ENCODE measurements at regions not wholly inside any gene's neighbourhood (a gene's known extent, or its start where the extent isn't known, plus 50 kb on each side); places are given as distances from the start of the nearest gene placed in this dataset.

DNA sequence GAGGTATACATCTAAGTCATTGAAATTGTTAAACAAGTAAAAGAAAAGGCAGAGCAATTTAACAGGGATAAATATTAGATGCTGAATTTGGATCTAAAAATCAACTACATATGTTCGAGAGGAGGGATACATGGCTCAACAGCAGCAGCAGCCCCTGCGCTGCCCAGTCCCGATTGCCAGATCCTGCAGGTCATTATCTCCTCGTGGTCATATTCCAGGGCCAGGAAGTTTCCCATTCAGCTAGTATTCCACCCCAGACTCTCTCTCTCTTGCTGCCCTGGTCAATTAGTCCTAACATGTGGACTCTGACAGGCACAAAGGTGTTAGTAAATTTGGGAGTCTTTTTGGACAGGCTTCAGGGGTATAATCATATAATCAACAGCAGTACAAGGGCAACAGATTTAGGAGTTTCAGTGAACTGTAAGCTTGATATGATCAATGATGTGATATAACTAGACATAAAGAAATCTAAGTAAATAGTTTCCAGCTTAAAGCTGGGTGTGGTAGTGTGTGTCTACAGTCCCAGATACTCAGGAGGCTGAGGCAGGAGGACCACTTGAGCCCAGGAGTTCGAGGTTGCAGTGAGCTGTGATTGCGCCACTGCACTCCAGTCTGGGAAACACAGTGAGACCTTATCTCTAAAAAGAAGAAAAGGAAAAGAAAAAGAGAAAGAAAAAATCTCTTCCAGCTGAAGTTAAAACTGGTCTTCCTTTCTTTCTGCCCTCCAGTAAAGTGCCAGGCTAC lies 96.5 kb upstream of the MED13 start:
- no peak overlapping the region for H3K27ac ChIP-seq (ENCODE audit: low read depth, low read length)
- no peaks in the 10 kb centered on the region for H3K27me3 ChIP-seq (ENCODE audit: insufficient read depth, low read length, poor library complexity)
- H2BK15ac ChIP-seq (replicated peaks; ENCODE audit: low read depth) = no peak overlapping the region
- H4K8ac ChIP-seq (ENCODE audit: low read depth, low read length) = no peak overlapping the region
- H3K18ac ChIP-seq (ENCODE audit: low read length) = no peak overlapping the region
- no peak overlapping the region for H3K9ac ChIP-seq (ENCODE audit: low read length)
- H2BK120ac ChIP-seq (ENCODE audit: low read depth, low read length) = no peak overlapping the region
- WGBS (ENCODE audit: extremely low coverage, insufficient coverage, low lambda C conversion rate) = no CpG with 5 or more reads among the region's 6 CpGs
- H3K4me2 ChIP-seq (ENCODE audit: low read length) = no peak overlapping the region
- no peaks in the 10 kb centered on the region for H3K4me1 ChIP-seq (ENCODE audit: control insufficient read depth, low read depth, low read length)
- H3K79me1 ChIP-seq (ENCODE audit: low read length) = no peaks in the 10 kb centered on the region
- no peak overlapping the region for H2AK5ac ChIP-seq (ENCODE audit: low read length)
- no peak overlapping the region for H3K4me3 ChIP-seq (ENCODE audit: low read length)
- no peak overlapping the region for H4K5ac ChIP-seq (ENCODE audit: low read length)
- H3K23ac ChIP-seq (ENCODE audit: low read length) = no peak overlapping the region
- no peak for DNase-seq
- no peak overlapping the region for H3K56ac ChIP-seq (ENCODE audit: low read length)
- H3K4ac ChIP-seq (ENCODE audit: low read depth, low read length) = no peak overlapping the region
- H2BK5ac ChIP-seq (ENCODE audit: low read length) = no peak overlapping the region
- no peaks in the 10 kb centered on the region for H3K79me2 ChIP-seq (ENCODE audit: control insufficient read depth, insufficient read depth, low read length)
- no peaks in the 10 kb centered on the region for H3K36me3 ChIP-seq (ENCODE audit: control insufficient read depth, insufficient read depth, low read length)

DNA sequence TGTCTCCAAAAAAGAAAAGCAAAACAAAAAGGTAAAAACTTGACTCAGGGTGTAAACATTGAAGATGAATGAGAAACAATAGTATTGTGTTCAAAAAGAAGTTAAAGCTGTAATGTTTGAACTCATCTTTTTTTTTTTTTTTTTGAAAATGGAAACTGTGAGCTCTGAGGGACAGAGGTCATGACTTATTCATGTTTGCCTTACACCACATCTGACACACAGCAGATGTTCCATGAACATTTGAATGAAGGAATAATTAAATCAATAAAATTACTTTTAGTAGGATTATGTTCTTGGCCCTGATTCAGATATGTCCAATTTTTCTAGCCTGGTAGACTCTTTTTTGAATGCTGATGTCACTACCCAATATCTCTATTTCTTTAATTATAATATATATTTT lies 95.7 kb upstream of the MED13 start:
- Histone ChIP-seq H3K9ac (ENCODE audit: low read length) (no peak overlapping the region), H3K4me1 (ENCODE audit: control insufficient read depth, low read depth, low read length) (no peaks in the 10 kb centered on the region), H3K18ac (ENCODE audit: low read length) (no peak overlapping the region), H2AK5ac (ENCODE audit: low read length) (no peak overlapping the region), H3K27ac (ENCODE audit: low read depth, low read length) (no peak overlapping the region), H3K79me1 (ENCODE audit: low read length) (no peaks in the 10 kb centered on the region), H3K36me3 (ENCODE audit: control insufficient read depth, insufficient read depth, low read length) (no peaks in the 10 kb centered on the region), H4K8ac (ENCODE audit: low read depth, low read length) (no peak overlapping the region), H3K56ac (ENCODE audit: low read length) (no peak overlapping the region), H2BK15ac (replicated peaks; ENCODE audit: low read depth) (no peak overlapping the region), H4K5ac (ENCODE audit: low read length) (no peak overlapping the region), H3K27me3 (ENCODE audit: insufficient read depth, low read length, poor library complexity) (no peaks in the 10 kb centered on the region), H3K4me2 (ENCODE audit: low read length) (no peak overlapping the region), H3K4me3 (ENCODE audit: low read length) (no peak overlapping the region), H2BK5ac (ENCODE audit: low read length) (no peak overlapping the region), H3K23ac (ENCODE audit: low read length) (no peak overlapping the region), H3K4ac (ENCODE audit: low read depth, low read length) (no peak overlapping the region), H3K79me2 (ENCODE audit: control insufficient read depth, insufficient read depth, low read length) (no peaks in the 10 kb centered on the region), H2BK120ac (ENCODE audit: low read depth, low read length) (no peak overlapping the region)
- no peak for DNase-seq

DNA sequence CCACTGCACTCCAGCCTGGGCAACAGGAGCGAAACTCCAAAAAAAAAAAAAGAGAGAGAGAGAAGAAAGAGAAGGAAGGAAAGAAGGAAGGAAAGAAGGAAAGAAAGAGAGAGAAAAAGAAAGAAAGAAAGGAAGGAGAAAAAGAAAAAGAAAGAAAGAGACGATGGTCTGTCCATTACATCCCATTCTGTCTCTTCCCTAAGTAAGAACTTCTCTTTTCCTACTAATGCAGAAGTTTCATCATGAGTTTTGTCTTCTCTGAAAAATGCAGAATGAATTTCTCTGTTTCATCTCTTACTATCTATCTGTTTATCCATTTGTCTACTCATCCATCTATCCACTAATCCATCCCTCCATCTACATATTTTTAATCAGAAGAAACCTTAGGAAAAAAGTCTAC lies 94.9 kb upstream of the MED13 start:
- Histone ChIP-seq H3K9ac (ENCODE audit: low read length) (no peak overlapping the region), H3K79me2 (ENCODE audit: control insufficient read depth, insufficient read depth, low read length) (no peaks in the 10 kb centered on the region), H2AK5ac (ENCODE audit: low read length) (no peak overlapping the region), H3K56ac (ENCODE audit: low read length) (no peak overlapping the region), H2BK120ac (ENCODE audit: low read depth, low read length) (no peak overlapping the region), H3K4me3 (ENCODE audit: low read length) (no peak overlapping the region), H2BK5ac (ENCODE audit: low read length) (no peak overlapping the region), H4K5ac (ENCODE audit: low read length) (no peak overlapping the region), H3K4me1 (ENCODE audit: control insufficient read depth, low read depth, low read length) (no peaks in the 10 kb centered on the region), H3K27ac (ENCODE audit: low read depth, low read length) (no peak overlapping the region), H3K18ac (ENCODE audit: low read length) (no peak overlapping the region), H3K4ac (ENCODE audit: low read depth, low read length) (no peak overlapping the region), H3K23ac (ENCODE audit: low read length) (no peak overlapping the region), H3K4me2 (ENCODE audit: low read length) (no peak overlapping the region), H3K79me1 (ENCODE audit: low read length) (no peaks in the 10 kb centered on the region), H4K8ac (ENCODE audit: low read depth, low read length) (no peak overlapping the region), H3K27me3 (ENCODE audit: insufficient read depth, low read length, poor library complexity) (no peaks in the 10 kb centered on the region), H2BK15ac (replicated peaks; ENCODE audit: low read depth) (no peak overlapping the region), H3K36me3 (ENCODE audit: control insufficient read depth, insufficient read depth, low read length) (no peaks in the 10 kb centered on the region)
- no CpG with 5 or more reads among the region's 2 CpGs for WGBS (ENCODE audit: extremely low coverage, insufficient coverage, low lambda C conversion rate)
- DNase-seq = no peak

DNA sequence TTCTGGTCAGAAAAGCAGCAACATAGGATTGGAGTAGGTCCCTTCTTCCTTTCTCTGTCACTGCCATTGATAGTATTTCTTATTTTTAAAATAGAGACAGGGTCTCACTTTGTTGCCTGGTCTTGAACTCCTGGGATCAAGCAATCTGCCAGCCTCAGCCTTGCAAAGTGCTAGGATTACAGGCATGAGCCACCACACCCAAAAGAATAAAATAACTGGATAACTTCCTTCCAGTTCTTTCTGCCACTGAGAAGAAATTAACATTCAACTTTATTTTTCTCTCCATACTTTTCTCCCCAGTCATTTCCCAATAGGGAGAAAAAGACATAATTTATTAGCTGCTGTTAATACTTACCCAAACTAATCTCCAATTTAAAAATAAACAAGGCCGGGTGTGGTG lies 91.9 kb upstream of the MED13 start:
- Histone ChIP-seq H3K36me3 (ENCODE audit: control insufficient read depth, insufficient read depth, low read length) (no peaks in the 10 kb centered on the region), H3K79me1 (ENCODE audit: low read length) (no peaks in the 10 kb centered on the region), H2BK5ac (ENCODE audit: low read length) (no peak overlapping the region), H3K18ac (ENCODE audit: low read length) (no peak overlapping the region), H3K79me2 (ENCODE audit: control insufficient read depth, insufficient read depth, low read length) (no peaks in the 10 kb centered on the region), H3K4me3 (ENCODE audit: low read length) (no peak overlapping the region), H3K23ac (ENCODE audit: low read length) (no peak overlapping the region), H2BK120ac (ENCODE audit: low read depth, low read length) (no peak overlapping the region), H2AK5ac (ENCODE audit: low read length) (no peak overlapping the region), H3K4ac (ENCODE audit: low read depth, low read length) (no peak overlapping the region), H2BK15ac (replicated peaks; ENCODE audit: low read depth) (no peak overlapping the region), H3K27me3 (ENCODE audit: insufficient read depth, low read length, poor library complexity) (no peaks in the 10 kb centered on the region), H3K4me1 (ENCODE audit: control insufficient read depth, low read depth, low read length) (no peaks in the 10 kb centered on the region), H3K27ac (ENCODE audit: low read depth, low read length) (no peak overlapping the region), H3K4me2 (ENCODE audit: low read length) (no peak overlapping the region), H3K56ac (ENCODE audit: low read length) (no peak overlapping the region), H4K5ac (ENCODE audit: low read length) (no peak overlapping the region), H4K8ac (ENCODE audit: low read depth, low read length) (no peak overlapping the region), H3K9ac (ENCODE audit: low read length) (no peak overlapping the region)
- DNase-seq = no peak
- no CpG with 5 or more reads among the region's 1 CpG for WGBS (ENCODE audit: extremely low coverage, insufficient coverage, low lambda C conversion rate)

DNA sequence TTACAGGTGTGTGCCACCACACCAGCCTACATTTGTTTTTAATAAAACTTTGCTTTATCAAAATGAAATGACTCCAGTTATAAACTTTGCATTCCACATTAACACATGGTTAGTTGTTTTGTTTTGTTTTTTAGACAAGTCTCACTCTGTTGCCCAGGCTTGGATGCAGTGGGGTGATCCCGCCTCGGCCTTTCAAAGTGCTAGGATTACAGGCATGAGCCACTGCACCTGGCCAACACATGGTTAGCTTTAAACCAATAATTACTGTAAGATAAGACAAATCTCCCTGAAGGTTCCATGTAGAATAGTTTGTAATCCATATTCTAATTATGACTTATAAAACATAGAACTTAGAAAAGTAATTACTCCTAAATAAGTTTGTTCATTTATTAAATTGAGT lies 89.8 kb upstream of the MED13 start:
- Histone ChIP-seq H3K27ac (ENCODE audit: low read depth, low read length) (no peak overlapping the region), H3K4ac (ENCODE audit: low read depth, low read length) (no peak overlapping the region), H3K4me3 (ENCODE audit: low read length) (no peak overlapping the region), H3K18ac (ENCODE audit: low read length) (no peak overlapping the region), H3K4me2 (ENCODE audit: low read length) (no peak overlapping the region), H2BK15ac (replicated peaks; ENCODE audit: low read depth) (no peak overlapping the region), H3K79me2 (ENCODE audit: control insufficient read depth, insufficient read depth, low read length) (no peaks in the 10 kb centered on the region), H2BK5ac (ENCODE audit: low read length) (no peak overlapping the region), H3K27me3 (ENCODE audit: insufficient read depth, low read length, poor library complexity) (no peaks in the 10 kb centered on the region), H2AK5ac (ENCODE audit: low read length) (no peak overlapping the region), H3K56ac (ENCODE audit: low read length) (no peak overlapping the region), H3K9ac (ENCODE audit: low read length) (no peak overlapping the region), H3K79me1 (ENCODE audit: low read length) (no peaks in the 10 kb centered on the region), H4K5ac (ENCODE audit: low read length) (no peak overlapping the region), H3K4me1 (ENCODE audit: control insufficient read depth, low read depth, low read length) (no peaks in the 10 kb centered on the region), H3K23ac (ENCODE audit: low read length) (no peak overlapping the region), H4K8ac (ENCODE audit: low read depth, low read length) (no peak overlapping the region), H3K36me3 (ENCODE audit: control insufficient read depth, insufficient read depth, low read length) (no peaks in the 10 kb centered on the region), H2BK120ac (ENCODE audit: low read depth, low read length) (no peak overlapping the region)
- DNase-seq = no peak
- WGBS (ENCODE audit: extremely low coverage, insufficient coverage, low lambda C conversion rate) = no CpG with 5 or more reads among the region's 2 CpGs

DNA sequence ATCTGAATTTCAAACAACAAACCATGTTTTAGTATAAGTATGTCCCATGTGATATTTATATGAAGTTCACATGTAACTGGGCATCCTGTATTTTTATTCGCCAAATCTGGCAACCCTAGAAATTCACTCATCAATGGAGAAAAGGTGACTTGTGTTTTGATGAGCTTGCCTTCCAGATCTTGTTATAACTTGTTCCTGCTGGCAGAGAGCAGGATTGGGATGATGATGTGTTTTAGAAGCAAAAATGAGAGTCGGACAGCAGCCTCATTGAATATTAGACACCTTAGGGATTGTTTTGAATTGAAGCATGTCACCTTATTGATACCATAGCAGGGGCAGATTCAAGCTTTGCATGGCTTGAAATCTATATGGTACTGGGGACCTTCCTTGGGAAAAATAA lies 85.4 kb upstream of the MED13 start:
- no peaks in the 10 kb centered on the region for H3K79me1 ChIP-seq (ENCODE audit: low read length)
- no peak for DNase-seq
- no peaks in the 10 kb centered on the region for H3K4me1 ChIP-seq (ENCODE audit: control insufficient read depth, low read depth, low read length)
- H2AK5ac ChIP-seq (ENCODE audit: low read length) = no peak overlapping the region
- H4K8ac ChIP-seq (ENCODE audit: low read depth, low read length) = no peak overlapping the region
- H2BK15ac ChIP-seq (replicated peaks; ENCODE audit: low read depth) = no peak overlapping the region
- no peak overlapping the region for H3K4ac ChIP-seq (ENCODE audit: low read depth, low read length)
- H3K18ac ChIP-seq (ENCODE audit: low read length) = no peak overlapping the region
- no peak overlapping the region for H4K5ac ChIP-seq (ENCODE audit: low read length)
- H3K4me3 ChIP-seq (ENCODE audit: low read length) = no peak overlapping the region
- no peaks in the 10 kb centered on the region for H3K27me3 ChIP-seq (ENCODE audit: insufficient read depth, low read length, poor library complexity)
- no peak overlapping the region for H3K27ac ChIP-seq (ENCODE audit: low read depth, low read length)
- H3K79me2 ChIP-seq (ENCODE audit: control insufficient read depth, insufficient read depth, low read length) = no peaks in the 10 kb centered on the region
- no CpG with 5 or more reads among the region's 2 CpGs for WGBS (ENCODE audit: extremely low coverage, insufficient coverage, low lambda C conversion rate)
- no peaks in the 10 kb centered on the region for H3K36me3 ChIP-seq (ENCODE audit: control insufficient read depth, insufficient read depth, low read length)
- H3K4me2 ChIP-seq (ENCODE audit: low read length) = no peak overlapping the region
- H3K56ac ChIP-seq (ENCODE audit: low read length) = no peak overlapping the region
- no peak overlapping the region for H2BK5ac ChIP-seq (ENCODE audit: low read length)
- H3K23ac ChIP-seq (ENCODE audit: low read length) = no peak overlapping the region
- no peak overlapping the region for H2BK120ac ChIP-seq (ENCODE audit: low read depth, low read length)
- H3K9ac ChIP-seq (ENCODE audit: low read length) = no peak overlapping the region
